Suprapubic skin (tissue), 3 donors: ENCODE measurements at regions not wholly inside any gene's neighbourhood (a gene's known extent, or its start where the extent isn't known, plus 50 kb on each side); places are given as distances from the start of the nearest gene placed in this dataset.

ENCODE experiments used
- CTCF ChIP-seq, 2 donors: fragments of 200-600 bp in 1 of 2; fragments of 450-650 bp in 1 of 2; sonication (generic) in 1 of 2; IDR thresholded peaks; one replicate each; pipeline ENCODE4 v1.5.1; 2016 to 2019; ENCODE audit warnings: antibody characterized with exemption in 2 of 2, mild to moderate bottlenecking in 1 of 2, moderate library complexity in 1 of 2
- EP300 ChIP-seq: sonication (generic); formaldehyde crosslinking; IDR thresholded peaks from one replicate; pipeline ENCODE4 v1.6.1; 2017; ENCODE audit warnings: antibody characterized with exemption

DNA sequence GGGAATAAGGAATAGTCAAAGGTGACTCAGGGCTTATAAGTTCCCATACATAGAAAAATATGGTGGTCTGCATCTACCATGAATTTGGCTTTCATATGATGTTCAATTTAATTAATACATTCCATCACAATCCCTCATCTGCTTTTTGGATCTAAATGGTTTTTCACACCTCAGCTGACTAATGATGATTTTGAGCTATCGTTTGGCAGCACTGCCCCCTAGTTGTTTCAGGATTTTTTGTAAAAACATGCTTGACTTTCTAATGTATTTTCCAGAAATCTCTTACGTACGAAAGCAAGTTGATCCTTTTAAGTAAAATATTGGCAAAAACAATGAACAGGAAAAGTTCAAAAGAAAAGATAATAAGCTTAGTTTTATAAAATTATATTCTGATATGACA is 408.6 kb upstream of the ADGRB3 start:
- TF ChIP-seq CTCF (IDR thresholded peaks at IDR 0.05) (no peak), EP300 (no peak)
